GM21825 (cell line): ENCODE measurements at regions not wholly inside any gene's neighbourhood (a gene's known extent, or its start where the extent isn't known, plus 50 kb on each side); places are given as distances from the start of the nearest gene placed in this dataset.
"Not testable (repeated sequence)": the region's sequence is repeated elsewhere in the genome, so short reads cannot be mapped to it uniquely, and the experiment has no call there.

Source experiments
- ATAC-seq: cut with Tn5 transposase; IDR thresholded peaks from one replicate; pipeline ENCODE4 v1.9.1; 2021; ENCODE audit warnings: mild to moderate bottlenecking, moderate library complexity; ENCODE audit not compliant: unreplicated experiment

DNA sequence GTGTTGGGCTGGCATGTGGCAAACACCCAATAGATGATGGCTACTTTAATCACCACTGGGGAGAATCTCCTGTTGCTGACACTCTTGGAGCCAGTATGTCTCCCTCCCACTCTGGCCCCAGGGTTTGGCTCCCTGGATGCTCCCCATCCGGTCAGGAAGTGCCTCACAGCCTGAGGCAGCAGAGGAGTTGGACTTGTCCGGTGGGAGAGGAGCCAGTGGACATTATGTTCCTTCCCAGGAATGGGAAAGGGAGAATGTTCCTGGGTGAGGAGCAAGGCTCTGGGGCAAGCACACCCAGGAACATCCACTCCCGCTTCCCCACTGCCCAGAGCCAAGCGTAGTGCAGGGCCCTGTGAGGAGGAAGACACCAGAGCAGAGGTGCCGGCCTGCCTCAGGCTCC lies 84.6 kb upstream of the NAV2 start:
- no peak for ATAC-seq

DNA sequence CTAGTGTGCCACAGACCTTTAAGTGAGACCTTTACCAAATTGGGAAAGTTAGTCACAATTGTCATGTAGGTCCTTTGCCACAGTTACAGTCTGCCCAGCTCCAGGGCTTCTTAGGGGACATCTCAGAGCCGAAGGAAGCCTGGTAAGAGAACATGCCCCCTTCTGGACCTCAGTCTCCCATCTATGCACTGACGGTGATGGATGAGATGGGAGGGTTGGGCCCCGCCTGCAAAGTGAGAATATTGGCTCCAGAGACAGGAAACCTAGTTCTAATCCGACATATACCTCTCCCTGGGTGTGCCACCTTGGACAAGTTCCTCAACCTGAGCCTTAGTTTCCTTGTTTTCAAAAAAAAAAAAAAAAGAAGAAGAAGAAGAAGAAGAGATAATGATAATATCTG lies 85.1 kb upstream of the NAV2 start:
- ATAC-seq = no peak

DNA sequence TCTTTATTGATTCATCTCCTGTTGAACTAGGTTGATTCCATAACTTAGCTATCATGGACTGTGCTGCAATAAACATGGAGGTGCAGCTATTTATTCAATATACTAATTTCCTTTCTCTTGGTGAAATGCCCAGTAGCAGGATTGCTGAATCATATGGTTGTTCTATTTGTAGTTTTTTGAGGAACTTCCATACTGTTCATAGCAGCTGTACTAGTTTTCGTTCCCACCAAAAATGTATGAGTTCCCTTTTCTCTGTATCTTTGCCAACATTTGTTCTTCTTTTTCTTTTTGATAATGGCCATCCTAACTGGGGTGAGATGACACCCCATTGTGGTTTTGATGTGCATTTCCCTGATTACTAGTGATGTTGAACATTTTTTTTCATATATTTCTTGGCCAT lies 87.2 kb upstream of the NAV2 start:
- no peak for ATAC-seq

DNA sequence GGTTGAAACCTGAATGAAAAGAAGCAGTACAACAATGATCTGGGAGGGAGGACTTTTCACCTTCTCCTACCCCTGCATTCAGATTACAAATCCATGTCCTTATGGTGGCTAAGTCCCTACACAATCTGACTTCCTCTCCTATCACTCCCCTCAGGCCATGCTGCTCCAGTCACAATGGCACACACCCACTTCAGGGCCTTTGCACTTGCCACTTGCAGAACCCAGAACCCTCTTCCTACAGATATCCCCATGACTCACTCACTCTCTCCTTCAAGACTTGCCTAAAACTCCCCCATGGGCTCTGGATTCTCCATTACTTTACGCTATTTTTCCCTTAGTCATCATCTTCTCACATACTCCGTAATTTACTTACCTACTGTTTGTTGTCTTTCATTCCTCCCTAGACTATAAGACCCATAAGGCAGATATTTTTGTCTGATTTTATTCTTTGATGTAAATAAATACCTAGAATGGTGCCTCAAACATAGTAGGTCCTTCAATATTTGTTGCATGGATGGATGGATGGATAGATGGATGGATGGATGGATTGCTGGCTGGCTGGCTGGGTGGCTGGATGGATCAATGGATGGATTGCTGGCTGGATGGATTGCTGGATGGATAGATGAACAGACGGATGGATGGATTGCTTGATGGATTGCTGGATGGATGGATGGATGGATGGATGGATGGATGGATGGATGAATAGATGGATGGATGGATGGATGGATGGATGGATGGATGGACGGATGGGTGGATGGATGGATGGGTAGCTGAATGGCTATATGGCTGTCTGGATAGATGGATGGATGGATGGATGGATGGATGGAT lies 94.7 kb upstream of the NAV2 start:
- no peak for ATAC-seq

DNA sequence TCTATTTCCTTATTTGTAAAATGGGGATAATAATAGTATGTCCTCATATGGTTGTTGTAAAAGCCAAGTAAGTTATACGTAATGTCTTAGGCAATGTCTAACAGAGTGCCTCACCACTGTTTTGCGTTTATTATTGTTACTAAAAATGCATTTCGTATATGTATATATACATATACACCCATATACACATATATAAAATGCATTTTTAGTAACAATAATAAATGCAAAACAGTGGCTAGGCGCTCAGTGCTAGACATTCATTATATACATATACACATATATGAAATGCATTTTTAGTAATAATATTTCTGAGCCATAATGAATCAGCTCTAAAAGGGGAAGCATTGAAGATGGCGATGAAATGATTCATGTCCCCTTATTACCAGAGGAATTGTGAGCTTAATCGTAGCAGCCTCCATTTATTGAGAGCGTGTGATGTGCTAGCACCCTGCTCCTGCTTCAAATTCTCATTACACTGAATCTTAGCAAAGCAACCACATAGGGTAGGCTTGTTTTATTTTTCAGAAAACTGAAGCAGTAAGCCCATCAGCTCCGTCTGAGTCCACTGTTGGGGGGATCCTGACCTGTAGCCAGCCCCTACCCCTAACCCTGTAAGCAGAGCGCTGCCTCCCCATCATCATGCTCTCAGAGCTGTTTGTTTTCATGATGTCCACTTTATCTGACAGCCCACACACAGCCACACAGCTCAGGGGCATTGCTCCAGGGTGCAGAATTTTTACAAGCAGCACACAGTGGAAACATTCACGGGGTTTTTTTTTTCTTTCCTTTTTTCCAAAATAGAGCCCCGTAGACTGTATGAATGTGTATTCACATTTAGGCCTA lies 97.1 kb upstream of the NAV2 start:
- ATAC-seq = no peak

DNA sequence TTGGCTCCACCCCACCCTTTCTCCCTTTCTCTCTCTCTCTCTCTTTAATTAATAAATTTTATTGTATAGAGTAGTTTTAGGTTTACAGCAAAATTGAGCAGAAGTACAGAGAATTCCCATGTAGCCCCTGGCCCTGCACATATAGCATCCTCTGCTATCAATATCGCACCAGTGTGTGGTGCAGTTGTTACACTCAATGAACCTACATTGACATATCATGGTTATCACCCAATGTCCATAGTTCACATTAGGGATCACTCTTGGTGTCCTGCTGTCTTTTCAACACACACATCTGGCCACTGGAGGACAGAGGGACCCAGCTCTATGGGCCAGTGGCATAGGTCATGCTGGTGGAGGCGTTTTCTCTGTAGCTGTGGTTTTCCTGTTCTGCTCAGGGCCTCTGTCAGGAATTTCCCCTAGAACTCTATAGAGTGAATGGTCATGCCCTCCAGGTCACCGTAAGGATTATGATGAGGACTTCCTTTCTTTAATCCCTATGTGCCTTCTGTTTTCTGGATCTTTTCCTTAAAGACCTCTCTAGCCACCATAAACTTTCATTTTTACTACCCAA lies 98.2 kb upstream of the NAV2 start:
- ATAC-seq = no peak

DNA sequence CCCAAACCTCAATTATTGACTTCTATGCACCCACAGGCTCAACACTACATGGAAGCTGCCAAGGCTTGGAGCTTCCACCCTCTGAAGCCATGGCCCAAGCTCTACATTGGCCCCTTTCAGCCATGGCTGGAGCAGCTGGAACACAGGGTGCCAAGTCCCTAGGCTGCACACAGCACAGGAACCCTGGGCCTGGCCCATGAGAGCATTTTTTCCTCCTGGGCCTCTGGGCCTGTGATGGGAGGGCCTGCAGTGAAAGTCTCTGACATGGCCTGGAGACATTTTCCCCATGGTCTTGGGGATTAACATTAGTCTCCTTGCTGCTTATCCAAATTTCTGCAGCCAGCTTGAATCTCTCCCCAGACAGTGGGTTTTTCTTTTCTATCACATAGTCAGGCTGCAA lies 100.6 kb upstream of the NAV2 start:
- ATAC-seq = not testable (repeated sequence)

DNA sequence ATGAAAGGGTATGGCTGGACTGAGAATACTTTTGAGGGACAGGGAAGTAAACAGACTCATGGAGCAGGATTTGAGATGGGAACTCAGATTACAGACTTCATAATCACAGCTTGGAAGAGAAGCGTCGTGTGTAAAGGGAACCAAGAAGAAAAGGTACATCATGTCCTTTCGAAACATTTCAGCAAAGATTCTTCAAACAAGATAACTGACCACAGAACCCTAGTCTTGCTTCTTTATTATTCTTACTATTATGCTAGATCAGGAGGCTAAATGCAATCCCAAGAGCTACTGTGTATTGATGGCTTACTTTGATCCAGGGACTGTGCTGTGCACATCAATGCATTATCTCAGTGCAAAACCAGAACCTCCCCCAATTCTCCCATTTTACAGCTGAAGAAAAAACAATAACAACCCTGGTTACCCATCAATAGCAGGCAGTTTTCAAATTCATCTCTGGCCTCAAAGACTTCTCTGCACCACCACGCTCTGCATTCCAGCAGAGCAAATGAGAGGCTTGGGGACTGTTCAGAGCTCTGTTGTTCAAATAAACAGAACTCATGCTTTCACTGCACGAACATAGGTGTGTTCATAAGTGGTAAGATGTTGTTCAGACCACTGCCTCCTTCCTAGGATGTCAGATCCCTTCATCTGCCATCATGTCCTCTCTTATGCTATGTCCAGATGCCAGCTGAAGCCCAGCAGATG lies 104.8 kb upstream of the NAV2 start:
- no peak for ATAC-seq

DNA sequence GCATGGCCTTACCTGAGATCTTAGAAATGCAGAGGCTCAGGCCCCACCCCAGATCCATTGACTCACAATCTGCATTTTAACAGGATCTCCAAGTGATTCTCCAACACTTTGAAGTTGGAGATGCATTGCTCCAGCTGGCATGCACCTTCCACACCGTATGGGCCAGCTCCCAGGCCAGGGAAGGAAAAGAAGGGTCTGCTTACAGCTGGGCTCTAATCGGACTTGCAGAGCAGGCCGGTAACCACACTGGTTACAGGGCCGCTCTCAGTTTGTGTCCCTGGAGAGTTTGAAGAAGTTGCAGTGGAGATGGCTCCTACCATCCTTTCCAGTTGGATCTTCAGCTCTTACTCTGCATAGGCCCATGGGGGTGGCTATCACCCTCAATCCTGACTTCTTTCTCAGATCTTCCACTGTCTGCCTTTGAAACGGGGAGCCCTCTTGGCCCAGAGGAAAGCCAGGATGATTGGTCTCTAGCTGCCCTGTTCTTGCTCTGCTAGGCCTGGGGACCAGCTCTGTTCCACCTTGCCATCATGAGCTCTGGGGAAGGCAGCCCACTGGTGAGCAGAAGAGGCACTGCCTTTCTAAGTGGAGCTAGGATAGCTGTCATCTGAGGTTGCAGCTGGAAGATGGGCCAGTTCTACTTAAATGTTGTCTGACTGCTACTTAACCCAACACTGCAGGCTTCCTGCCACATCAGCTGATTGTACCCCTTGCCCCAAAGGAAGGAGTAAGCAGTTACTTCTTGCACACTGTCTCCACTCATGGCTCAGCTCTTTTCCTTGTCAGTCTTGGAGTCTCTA lies 105.6 kb upstream of the NAV2 start:
- no peak for ATAC-seq

DNA sequence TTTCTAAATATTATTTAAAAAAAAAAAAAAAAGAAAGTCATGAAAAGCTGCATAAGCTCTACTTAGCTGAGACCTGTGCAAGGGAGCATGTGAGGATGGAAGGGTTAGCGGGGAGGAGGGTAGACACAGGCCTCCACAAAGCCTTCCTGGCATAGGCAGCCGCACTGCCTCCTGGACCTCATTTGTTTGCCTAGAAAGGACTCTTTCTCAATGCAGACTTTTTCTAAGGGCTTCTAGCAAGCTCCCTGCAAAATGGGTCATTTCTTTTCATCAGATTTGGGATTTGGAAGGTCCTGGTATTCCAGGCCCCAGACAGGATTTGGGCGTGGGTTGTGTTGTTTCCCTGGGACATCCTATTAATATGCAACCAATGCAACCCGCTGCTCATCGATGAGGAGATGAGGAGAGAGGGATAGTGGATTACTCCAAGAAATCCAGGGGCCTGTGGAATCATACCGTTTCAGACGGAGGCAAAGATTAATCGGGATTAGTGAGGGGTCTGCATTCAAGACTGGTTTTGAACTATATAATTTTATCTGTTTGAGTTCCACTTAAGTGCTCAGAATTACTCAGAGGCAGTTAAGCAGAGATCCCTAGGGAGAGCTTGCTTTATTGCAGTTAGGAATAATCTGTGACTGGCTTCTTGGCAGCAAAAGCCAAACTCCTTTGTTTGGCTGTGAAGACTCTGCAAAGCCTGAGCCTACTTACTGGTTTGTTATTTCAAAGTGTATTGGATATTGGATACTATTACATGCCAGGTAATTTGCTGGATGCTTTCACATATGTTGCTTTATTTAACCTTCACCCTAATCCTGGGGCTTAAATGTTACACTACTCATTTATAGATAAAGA lies 106.9 kb upstream of the NAV2 start:
- no peak for ATAC-seq

DNA sequence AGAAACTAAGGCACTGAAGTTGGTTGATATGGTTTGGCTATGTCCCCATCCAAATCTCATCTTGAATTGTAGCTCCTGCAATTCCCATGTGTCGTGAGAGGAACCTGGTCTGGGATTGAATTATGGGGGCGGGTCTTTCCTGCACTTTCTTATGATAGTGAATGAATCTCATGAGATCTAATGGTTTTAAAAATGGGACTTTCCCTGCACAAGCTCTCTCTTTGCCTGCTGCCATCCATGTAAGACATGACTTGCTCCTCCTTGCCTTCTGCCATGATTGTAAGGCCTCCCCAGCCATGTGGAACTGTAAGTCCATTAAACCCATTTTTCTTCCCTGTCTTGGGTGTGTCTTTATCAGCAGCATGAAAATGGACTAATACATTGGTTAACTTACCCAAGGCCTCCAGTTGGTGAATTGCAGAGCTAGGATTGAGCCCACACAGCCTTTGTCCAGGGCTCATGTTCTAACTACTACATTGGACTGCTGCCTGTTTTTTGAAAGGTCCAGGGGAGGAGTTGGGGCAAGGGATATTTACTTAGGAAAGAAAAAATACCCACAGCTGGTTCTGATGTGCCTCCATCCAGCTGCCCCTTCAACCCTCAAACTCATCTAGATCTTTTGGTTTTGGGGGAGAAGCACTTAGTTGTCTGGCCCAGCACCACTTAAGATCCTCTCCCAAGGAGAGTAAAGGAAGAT lies 107.8 kb upstream of the NAV2 start:
- no peak for ATAC-seq

DNA sequence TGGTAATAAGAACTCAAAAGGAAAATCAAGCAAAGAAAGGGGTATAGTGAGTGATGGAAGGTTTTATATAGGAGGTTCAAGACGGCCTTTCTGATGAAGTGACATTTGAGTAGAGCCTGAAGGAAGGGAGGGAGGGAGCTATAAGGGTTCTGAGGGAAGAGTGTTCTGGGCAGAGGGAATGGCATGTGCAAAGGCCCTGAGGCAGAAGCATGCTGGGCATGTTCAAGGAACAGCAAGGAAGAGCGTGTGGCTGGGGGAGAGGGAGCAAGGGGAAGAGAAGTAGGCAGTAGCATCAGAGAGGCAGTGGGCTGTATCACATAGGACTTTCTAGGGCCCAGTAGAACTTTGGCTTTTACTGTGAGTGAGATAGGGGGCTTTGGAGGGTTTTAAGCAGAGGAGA lies 108.9 kb upstream of the NAV2 start:
- no peak for ATAC-seq

DNA sequence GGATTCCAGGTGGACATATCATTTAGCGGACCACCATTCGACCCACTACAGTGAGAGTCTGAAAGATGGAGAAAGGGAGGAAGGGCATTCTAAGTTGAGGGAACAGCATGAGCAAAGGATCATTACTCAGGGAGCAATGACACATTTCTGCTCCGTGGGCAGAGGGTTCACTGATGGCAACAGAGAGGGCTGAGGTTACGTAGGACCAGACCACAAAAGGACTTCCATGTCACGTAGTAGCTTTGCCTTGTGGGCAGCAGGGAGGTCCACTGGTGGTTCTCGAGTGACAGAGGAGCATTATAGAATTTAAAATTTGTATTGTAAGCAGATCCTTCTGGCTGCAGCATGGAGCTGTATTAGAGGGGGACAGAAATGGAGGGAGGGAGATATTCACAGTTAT lies 109.7 kb upstream of the NAV2 start:
- ATAC-seq = no peak

DNA sequence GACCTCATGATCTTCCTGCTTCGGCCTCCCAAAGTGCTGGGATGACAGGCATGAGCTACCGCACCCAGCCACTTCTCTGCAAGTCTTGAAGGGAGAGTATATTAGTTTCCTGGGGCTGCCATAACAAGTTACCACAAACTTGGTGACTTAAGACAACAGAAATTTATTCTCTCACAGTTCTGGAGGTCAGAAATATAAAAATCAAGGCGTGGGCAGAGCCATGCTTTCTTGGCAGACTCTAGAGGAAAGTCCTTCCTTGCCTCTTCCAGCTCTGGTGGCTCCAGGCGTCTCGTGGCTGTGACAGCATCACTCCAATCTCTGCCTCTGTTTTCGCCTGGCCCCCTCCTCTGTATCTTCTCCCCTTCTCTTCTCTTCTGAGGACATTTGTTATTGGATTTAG lies 110.2 kb upstream of the NAV2 start:
- no peak for ATAC-seq

DNA sequence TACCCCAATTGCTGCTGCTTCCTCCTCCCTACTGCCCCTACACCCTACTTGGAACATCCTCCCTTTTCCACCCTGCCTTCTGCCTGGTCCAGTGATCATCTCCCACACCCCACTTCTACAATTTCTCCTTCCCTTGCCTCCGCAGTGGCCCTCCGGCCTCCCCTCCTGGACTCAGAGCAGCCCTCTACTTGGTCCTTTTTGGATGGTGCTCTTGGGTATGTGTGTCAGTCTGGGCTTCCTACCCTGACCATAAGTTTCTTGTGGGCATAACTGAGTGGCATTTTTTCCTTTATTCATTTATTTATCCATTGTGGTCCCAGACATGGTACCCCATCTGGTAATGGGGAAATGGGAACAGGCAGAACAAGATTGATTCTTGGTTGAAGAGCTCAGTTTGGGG lies 111.4 kb upstream of the NAV2 start:
- no peak for ATAC-seq

DNA sequence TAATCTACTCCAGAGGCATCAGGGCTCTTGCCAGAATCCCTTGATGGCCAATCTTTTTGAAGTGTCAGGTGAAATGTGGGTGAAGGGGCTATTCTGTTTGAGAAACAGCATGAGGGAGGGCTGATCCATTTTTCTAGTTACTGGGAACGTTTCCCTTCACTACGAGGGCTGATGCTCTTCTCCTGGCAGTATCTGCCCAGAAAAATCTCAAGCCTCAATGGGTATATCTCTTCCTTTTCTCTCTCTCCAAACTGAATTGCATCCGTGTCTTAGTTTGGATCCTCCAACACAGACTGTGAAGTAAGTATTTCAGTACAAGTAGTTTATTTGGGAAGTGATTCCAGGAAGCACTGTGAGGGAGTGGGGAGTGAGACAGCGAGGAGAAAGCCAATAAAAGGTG lies 113.0 kb upstream of the NAV2 start:
- ATAC-seq = no peak

DNA sequence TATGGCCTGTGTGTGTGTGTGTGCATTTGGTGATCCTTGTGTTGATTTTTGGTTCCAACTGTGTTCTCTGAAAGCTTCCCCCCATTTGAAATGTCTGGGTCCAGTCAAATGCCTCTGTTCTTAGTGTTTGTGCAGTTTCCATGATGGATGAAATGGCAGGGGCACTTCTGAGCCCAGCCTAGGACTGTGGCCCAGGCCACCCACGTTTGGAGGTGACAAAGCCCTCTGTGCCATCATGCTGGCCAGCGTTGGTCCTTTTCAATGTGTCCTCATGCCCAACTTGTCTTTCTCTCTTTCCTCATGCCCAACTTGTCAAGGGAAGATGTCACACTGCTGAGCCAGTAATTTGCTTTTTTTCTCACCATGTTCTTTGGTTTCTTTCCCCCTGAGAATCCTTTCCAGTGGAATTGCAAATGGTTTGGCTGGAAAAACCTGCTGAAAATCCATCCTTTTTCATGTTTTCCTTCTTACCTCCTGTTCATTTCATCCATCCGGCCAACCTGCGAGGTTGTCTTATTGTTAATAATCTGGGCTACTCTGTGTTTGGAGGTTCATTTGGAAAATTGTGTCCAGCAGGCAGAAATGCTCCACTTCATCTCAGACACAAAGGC lies 113.7 kb upstream of the NAV2 start:
- ATAC-seq = no peak

DNA sequence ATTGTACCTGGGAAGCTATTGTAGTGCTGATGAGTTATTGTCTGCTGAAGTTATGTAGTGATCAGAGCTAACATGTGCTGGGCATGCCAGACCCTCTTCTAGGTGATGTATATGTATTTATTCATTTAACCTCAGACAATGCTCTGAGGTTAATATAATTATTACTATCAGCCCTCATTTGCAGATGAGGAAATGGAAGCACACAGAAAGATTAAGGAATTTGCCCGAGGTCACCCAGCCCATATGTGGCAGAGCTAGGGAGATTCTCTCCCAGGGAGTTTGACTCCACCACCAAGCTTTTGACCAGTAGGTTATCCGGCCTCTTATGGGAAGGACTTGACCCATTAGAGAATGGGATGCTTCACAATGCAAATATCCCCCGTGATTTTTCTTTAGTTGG lies 114.2 kb upstream of the NAV2 start:
- ATAC-seq = no peak

DNA sequence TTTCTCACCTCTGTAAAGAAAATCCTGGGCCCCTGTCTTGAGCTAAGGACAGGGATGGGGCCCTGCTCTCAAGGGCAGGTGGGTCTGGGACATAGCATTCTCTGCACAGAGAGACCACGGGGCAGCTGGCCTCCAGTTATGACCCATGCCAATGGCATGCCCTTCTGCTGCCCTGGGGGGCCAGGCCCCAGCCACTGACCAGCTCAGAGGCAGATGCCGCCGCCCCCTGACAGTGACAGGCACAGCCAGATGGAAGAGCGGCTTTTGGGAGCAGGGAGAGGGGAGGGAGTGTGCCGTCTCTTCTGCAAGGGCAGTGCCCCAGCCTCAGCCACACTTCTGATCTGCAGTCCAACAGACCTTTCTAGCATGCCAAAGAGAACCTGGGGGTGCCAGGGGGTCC lies 114.8 kb upstream of the NAV2 start:
- no peak for ATAC-seq
